HT-29 (cell line): ENCODE measurements at regions not wholly inside any gene's neighbourhood (a gene's known extent, or its start where the extent isn't known, plus 50 kb on each side); places are given as distances from the start of the nearest gene placed in this dataset.
"Not testable (repeated sequence)": the region's sequence is repeated elsewhere in the genome, so short reads cannot be mapped to it uniquely, and the experiment has no call there.

Source experiments
- DNase-seq: peaks from one replicate; pipeline ENCODE4 v3.0.0-alpha.2; 2015; ENCODE audit warnings: low spot score

DNA sequence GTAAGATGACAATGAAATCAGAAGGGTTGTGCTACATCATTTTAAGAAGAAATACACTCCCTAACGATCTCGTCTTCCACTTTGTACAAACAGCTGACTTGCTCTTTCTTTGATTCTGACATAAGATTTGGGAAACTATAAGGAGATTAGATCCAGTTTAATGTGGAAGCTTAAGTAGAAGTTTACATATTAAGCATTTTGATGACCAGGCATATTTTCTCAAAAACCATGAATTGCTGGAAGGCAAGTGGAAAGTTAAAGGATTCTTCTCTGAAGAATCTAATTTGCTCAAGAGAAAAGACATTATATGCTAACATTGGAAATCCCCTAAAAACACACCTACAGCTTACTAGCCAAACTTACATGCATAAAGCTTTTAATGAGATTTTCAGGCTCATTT is 531.9 kb upstream of the PTPRD start:
- DNase-seq = no peak

DNA sequence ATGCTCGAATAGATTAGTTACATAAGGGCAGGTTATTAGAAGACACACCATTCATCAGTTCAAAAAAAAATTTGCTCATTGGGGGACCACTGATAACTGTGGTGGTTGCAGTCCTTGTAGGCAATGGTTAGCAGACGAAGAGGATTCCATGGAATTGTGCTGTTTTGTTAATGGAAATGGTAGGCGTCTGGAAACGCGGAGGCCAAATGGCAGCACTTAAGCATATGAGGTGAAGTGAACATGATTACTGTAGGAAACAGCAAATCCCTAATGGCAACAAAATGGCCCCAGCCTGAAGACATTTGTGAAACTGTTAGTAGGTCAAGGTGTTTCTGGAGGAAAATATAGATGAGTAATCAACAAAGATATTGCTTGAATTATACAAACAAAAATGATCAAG is 535.4 kb upstream of the PTPRD start:
- DNase-seq = no peak

DNA sequence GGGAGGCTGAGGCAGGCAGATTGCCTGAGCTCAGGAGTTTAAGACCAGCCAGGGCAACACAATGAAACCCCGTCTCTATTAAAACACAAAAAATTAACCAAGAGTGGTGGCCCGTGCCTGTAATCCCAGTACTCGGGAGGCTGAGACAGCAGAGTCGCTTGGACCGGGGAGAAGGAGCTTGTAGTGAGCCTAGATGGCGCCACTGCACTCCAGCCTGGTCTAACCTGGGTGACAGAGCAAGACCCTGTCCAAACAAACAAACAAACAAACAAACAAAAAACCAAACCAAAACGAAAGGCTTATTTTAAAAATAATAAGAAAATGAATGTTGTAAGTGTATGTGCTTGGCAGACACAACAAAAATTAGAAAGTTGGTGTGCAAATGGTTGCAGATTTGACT is 536.3 kb upstream of the PTPRD start:
- DNase-seq = peak; percentile 2

DNA sequence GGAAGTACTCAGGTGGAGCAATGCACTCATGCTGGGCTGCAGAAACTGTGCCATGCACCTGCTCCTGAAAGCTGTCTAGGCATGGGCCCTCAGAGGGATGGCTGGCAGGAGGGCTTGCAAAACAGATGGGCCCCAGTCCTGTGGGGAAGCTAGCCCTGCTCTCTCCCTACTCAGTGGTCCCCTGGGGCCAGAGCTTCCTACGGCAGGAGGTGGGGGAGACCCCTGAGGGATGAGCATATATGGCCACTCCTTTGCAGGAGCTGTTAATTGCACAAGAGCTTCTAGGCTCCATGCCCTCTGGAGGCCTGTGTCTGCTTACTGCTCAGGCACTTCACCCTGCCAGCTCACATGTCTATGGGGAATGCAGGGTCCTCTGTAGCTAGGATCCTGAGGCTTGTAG is 545.3 kb upstream of the PTPRD start:
- no peak for DNase-seq

DNA sequence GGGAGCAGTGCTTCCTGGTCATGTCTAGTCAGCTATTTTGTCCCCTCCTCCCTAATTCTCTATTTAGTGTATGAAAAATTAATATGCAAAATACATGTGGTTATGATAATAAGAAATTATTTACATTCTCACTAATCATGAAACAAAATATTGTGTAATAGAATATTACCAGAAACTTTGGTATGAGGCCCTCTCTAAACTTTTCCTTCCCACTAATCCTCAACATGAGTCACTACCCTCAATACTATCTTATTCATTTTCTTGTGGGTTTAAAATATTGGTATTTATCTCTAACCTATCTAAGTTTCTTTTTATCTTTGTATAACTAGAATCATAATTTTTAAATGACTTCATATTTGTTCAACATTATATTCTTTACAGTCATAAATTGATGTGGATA is 545.9 kb upstream of the PTPRD start:
- DNase-seq = no peak

DNA sequence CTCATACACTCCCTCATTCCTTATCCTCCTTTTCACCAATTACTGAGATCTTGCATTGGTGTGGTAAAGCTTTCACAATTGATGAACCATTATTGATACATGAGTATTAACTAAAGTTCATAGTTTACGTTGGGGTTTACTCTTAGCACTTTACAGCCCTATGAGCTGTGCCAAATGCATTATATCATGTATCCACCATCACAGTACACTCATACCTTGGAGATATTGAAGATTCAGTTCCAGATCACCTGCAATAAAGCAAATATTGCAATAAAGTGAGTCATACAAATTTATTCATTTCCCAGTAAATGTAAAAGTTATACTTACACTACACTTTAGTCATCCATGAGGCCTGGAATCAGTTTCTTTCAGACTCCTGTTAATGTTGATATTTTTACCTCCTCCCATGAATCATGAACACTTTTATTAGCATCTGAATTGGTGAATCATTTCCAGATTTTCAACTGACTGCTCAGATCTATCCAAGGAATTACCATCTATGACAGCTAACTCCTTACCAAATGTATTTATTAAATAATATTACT is 546.6 kb upstream of the PTPRD start:
- DNase-seq = no peak

DNA sequence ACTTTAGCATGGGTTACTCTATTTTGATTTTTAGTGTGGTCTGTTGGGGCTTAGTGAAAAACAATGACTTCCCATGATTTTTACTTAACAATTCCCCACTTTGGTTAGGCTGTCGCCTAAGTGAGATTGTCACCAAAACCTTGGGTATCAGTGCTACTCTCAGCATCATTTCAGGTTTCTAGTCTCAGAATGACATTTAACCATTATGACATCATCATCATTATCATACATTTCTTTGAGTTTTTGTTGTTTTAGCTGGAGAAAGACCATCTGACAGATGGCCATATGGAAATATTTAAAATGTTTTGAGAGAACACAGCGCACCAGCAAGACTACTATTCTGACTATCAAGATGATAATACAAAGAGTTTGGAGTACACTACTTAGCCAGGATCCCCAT is 551.0 kb upstream of the PTPRD start:
- DNase-seq = no peak

DNA sequence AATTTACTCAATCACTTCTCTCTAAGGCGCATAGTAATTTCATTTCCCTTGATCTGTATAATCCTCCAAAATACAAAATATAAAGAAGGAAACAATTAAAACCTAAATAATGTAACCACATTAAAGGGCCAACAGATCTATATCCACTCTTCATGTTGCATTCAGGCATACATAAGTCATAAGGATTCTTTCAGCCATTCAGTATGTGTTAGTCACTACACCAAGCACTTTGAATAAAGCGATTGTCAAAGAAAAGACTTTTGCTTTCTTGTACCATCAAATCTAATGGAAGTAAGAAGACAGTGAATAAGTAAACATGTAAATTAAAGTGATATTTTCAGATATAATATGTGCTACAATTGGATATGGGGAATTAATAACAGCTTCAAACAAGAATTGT is 569.2 kb upstream of the PTPRD start:
- no peak for DNase-seq

DNA sequence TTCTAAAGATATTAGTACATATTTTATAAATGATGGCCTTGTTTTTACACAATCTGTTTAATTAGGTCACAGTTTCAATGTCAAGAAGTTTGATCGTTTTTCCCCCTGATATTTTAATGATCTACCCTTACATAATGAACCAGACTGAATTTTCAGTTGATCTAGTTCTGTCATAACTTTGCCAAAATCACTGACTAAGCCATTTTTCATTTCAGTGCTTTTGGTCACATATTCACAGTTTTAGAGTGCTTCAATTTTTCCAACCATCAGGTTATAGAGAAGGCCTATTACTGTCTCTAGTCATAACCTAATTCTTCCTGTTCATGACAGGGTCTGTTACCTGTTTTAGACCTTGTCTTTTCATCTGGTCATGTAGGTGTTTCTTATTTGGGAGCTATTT is 577.9 kb upstream of the PTPRD start:
- DNase-seq = no peak

DNA sequence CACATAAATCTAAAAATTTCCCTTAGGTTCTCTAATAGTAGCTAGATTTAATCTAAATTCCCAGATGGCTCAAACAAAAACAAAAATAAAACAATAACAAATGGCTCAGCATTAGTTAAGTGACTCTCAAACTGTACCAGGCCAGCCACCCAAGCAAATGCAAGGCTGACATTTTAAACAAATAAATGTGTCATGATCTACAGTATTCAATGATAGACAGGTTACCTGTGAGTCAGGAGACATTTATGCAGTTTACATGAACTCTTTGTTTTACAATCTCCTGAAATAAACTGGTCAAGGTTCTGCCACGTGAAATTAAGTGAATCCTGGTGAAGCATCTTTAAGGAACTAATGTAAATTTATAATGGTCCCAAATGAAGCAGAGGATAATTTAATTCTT is 580.2 kb upstream of the PTPRD start:
- DNase-seq = no peak

DNA sequence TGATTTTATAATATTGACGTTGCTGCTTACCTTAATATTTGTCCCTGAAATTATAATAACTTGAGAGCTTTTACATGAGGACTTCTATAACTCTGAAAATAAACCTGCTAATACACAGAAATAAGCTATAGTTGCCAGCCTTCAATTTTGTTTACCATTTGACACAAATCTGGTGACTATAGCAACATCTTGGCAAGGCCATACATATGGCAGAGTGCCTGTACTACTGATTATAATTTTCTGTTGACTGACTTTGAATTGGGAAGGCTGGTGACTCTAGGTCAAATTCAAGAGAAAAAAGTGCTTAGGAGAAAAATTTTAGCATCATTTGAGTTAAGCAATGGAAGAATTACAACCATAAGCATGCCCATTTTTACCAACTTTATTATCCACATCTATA is 581.4 kb upstream of the PTPRD start:
- DNase-seq = no peak

DNA sequence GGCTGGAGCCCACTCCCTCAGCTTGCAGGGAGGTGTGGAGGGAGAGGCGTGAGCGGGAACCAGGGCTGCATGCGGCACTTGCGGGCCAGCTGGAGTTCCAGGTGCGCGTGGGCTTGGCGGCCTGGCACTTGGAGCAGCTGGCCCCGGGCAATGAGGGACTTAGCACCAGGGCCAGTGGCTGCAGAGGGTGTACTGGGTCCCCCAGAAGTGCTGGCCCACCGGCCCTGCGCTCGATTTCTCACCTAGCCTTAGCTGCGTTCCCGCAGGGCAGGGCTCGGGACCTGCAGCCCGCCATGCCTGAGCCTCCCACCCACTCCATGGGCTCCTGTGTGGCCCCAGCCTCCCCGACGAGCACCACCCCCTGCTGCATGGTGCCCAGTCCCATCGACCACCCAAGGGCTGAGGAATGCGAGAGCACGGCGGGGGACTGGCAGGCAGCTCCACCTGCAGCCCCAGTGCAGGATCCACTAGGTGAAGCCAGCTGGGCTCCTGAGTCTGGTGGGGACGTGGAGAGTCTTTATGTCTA is 584.1 kb upstream of the PTPRD start:
- DNase-seq = not testable (repeated sequence)

DNA sequence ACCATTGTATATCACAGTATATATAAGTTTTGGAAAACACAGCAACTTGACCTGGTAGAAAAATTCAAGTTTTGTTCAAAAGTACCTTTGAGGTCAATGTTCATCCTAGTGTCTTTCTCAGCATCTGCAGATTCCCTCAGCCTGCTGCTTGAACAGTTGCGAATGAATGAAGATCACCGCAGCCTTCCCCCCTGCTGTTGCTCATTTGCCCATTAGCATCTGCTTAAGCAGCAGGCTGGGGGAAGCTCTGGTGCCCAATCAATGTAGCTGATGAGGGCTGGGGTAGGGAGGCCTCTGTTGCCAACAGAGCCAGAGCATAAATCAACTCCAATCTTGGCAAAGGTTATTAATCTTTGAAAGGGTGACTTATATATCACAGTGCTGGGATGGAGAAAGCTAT is 586.5 kb upstream of the PTPRD start:
- no peak for DNase-seq

DNA sequence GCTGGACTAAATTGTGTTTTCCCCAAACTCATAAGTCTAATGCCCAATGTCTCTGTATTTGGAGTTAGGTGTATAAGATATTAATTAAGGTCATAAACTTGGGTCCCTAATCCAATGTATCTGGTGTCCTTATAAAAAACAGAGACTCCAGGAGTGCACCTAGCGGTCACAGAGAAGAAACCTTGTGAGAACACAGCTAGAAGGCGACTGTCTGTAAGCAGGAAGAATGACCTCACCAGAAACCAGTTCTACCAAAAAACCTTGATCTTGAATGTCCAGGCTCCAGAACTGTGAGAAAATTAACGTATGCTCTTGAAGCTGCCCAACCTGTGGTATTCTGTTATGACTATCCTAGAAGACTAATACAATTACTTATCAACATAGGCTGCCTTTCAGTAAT is 591.7 kb upstream of the PTPRD start:
- DNase-seq = peak; percentile 54

DNA sequence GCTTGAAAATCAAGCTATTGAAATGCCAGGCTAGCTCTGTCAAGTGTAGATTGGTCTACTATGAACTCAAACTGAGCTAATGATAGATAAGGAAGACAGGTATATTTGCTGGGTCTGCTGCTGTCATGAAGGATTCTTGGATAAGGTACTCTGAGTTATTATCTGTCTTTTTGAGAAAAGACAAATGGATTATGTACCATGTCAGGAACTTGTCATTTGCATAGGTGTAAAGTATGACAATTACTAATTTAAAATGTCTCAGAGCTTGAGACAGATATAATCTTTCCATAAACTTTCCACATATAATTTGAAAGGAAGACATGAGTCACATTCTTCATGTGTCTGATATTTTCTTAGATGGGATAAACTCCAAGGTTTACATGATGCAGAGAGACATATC is 594.1 kb upstream of the PTPRD start:
- no peak for DNase-seq

DNA sequence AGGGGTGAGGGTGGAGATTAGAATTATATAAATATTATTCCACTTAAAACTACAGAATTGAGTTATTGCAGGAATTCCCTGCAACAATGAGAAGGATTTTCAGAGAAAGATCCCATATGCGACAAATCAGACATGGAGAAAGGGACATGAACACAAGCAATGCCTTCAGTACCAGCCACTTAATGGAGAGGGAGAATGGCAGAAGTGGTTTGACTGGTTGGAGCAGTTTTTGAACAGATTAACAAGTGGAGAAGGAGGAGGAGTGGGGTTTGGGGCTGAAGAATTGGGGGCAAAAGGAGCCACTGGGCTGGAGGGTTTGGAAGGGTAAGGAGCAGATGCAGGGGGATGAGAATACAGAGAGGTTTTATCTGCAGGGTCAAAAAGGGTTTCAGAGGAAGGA is 620.9 kb upstream of the PTPRD start:
- DNase-seq = no peak

DNA sequence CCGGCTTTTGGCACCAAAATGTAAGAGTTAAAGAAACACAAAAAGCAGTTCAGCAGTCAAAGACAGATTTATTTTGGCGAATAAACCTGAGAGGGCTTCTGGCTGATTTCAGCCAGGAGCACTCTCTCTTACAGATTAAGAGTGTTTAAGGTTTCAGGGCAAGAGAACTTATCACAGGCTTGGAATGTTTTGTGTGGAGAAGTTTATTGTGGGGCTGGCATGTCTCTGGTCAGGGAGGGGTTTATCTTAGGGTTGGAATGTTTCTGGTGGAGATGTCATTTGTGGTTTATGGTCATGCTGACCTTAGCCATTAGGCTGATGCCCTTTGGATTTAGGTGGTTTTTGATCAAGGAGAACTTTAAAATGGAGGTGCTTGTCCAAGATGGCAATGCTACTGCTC is 622.3 kb upstream of the PTPRD start:
- no peak for DNase-seq

DNA sequence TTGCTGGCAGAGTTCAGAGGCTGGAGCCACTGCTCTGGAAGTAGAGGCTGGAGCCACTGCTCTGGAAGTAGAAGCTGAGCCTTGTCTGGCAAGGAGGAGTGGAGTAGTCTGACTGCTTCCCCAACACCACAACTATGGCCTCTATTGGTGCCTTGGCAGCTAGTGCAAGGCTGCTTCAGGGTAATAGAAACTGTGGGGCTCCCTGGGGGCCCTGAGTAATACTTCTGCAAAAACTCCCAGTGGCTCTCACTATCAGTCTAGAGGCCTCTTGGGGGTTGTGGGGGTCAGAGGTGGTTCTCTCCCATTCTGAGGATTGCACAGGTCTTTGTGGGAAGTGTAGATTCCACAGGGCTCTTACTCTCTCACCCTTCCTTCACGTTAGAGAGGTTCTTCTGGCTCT is 629.0 kb upstream of the PTPRD start:
- no peak for DNase-seq

DNA sequence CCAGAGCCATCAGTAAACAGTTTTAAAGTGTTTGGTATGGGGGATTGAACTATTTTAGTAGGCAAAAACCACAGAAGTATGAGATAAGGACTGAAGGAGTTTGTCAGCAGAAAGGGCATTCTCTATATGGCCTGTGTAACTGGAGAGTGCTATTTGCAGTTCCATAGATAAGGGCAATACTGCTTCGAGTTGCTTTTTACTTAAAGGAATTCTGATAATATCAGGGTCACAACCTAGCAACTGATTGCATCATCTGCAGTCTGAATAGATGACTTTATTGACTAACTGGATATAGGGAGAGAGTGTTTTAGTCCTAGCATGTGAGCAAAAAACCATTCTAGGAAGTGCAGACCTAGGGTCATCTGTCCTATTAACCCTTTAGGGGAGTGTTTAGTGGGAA is 645.2 kb upstream of the PTPRD start:
- DNase-seq = no peak

DNA sequence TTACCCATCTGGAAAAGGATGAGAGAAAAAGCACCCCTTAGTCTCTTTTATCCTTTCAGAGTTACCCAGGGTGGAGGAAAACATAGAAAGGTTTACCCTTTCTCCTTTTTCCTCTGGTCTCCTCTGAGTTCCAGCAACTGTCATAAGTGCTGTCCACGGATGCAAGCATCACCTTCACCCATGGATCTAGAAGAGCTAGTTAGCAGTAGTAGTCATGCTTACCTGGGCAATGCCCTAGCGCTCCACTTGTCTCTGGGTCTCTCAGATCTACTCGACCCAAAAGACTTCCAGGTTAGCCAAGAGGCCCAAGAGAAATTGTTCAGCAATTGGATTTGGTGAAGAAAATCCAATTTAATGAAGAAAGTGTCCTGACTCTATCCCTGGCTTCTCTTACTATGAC is 656.2 kb upstream of the PTPRD start:
- no peak for DNase-seq

DNA sequence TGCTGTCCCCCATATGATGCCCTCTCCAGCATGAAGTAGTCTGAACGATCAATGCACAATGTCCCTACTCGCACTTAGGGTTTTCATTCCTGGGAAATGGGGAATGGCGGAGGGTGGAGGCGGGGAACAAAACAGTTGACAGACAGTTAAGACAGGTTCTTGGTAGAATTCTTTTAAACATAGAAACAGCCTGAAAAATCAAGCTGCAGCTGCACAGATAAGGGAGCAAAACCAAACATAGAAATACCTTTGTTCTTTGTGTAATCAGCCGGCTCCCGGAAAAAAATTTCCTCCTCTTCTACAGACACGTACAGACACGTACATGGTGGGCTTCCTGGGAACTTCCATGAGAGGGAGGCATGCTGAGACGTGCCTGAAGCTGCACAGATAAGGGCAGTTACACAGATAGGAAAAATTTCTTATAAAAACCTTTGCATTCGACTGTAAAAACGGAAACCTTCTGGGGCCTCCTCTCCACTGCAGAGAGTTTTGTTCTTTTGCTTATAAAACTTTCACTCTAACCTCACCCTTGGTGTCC is 662.4 kb upstream of the PTPRD start:
- no peak for DNase-seq

DNA sequence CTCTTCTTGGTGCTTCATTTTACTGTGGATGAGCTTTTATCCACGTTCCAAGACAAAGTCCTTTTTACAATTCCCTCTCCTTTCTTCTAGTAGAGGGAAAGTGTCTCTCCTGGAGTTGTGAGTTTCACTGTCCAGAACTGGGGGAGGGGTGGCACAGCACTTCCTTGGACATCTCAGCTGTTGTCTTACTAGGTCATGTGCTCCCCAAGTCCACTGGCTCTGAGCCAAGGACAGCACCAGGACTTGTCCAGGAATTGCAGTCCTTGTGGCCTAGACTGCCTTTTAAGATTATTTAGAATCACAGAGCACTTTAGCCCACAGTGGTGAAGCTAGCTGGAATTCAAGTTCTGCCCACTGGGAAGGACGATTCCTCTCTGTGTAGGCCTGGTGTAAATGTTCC is 700.2 kb upstream of the PTPRD start:
- DNase-seq = peak; percentile 4

DNA sequence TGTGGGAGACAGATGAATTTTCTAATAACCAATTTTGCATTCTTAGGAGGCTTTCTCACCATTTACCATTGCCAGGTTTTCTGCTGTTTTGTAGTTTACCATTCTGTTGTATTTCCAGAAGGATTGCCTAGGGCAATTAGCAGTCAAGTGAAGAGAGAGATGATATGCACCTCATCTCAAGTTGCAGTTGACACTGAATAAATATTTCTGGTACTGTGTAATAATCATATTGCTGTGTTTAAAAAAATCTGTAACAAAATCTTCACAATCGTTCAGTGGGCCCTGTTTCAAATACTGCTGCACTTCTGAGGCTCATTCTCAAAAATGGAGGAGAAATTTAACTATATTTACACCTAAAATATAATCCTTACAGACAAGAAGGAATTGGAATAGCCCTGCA is 706.1 kb upstream of the PTPRD start:
- DNase-seq = no peak

DNA sequence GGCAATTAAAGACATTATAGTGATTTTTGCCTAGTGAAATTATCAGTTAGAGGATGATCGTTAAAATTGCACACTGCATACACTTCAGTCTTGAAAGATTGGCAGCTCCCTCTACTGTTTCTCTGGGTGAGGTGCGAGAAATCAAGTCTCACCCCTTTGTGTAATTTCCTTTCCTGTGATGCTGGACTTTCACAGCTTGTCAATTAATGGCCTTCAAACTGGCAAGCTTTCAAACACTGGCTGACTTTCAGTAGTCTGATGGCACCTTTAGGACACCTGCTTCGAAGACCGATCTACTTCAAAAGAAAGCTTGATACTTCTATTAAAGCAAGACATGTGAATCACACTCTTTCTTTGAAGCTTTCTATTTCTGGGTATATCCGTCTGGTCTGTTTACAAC is 706.7 kb upstream of the PTPRD start:
- DNase-seq = peak; percentile 54
